ES-I3 (cell line): ENCODE measurements at regions not wholly inside any gene's neighbourhood (a gene's known extent, or its start where the extent isn't known, plus 50 kb on each side); places are given as distances from the start of the nearest gene placed in this dataset.

Experiments used
- H3K36me3 ChIP-seq: 2 replicates; pipeline ENCODE4 v1.6.1; 2013; ENCODE audit warnings: mild to moderate bottlenecking, low read length, control low read depth, moderate library complexity; ENCODE audit not compliant: insufficient read depth
- H3K4me1 ChIP-seq: 2 replicates; pipeline ENCODE4 v1.6.1; 2013; ENCODE audit warnings: mild to moderate bottlenecking, control low read depth, low read length; ENCODE audit not compliant: insufficient read depth
- H3K9ac ChIP-seq: 2 replicates; pipeline ENCODE4 v1.6.1; 2013; ENCODE audit warnings: low read depth, mild to moderate bottlenecking, low read length, moderate library complexity
- H3K9me3 ChIP-seq: 2 replicates; pipeline ENCODE4 v1.6.1; 2013; ENCODE audit warnings: mild to moderate bottlenecking, low read length, moderate library complexity; ENCODE audit not compliant: control insufficient read depth, insufficient read depth

- no peaks in the 10 kb centered on the region for H3K4me1 ChIP-seq
- H3K9me3 ChIP-seq = no peaks in the 10 kb centered on the region
- no peak overlapping the region for H3K9ac ChIP-seq
- H3K36me3 ChIP-seq = no peaks in the 10 kb centered on the region
Measured at GRCh38 chr13:62040078-62040477, 624.4 kb upstream of the PCDH20 start.

- Histone ChIP-seq H3K4me1 (no peaks in the 10 kb centered on the region), H3K9ac (no peak overlapping the region), H3K9me3 (no peaks in the 10 kb centered on the region), H3K36me3 (no peaks in the 10 kb centered on the region)
Measured at GRCh38 chr13:62038214-62038613, 622.6 kb upstream of the PCDH20 start.

- Histone ChIP-seq H3K4me1 (no peaks in the 10 kb centered on the region), H3K9me3 (no peaks in the 10 kb centered on the region), H3K9ac (no peak overlapping the region), H3K36me3 (no peaks in the 10 kb centered on the region)
Measured at GRCh38 chr13:62035981-62036380, 620.3 kb upstream of the PCDH20 start.

- Histone ChIP-seq H3K9ac (no peak overlapping the region), H3K36me3 (no peaks in the 10 kb centered on the region), H3K9me3 (no peaks in the 10 kb centered on the region), H3K4me1 (no peaks in the 10 kb centered on the region)
Measured at GRCh38 chr13:62033934-62034333, 618.3 kb upstream of the PCDH20 start.

- no peaks in the 10 kb centered on the region for H3K36me3 ChIP-seq
- no peaks in the 10 kb centered on the region for H3K4me1 ChIP-seq
- no peak overlapping the region for H3K9ac ChIP-seq
- H3K9me3 ChIP-seq = no peaks in the 10 kb centered on the region
Measured at GRCh38 chr13:62022369-62022768, 606.7 kb upstream of the PCDH20 start.

- Histone ChIP-seq H3K9ac (no peak overlapping the region), H3K9me3 (no peaks in the 10 kb centered on the region), H3K4me1 (no peaks in the 10 kb centered on the region), H3K36me3 (no peaks in the 10 kb centered on the region)
Measured at GRCh38 chr13:62019858-62020257, 604.2 kb upstream of the PCDH20 start.

- Histone ChIP-seq H3K9ac (no peak overlapping the region), H3K4me1 (no peaks in the 10 kb centered on the region), H3K36me3 (no peaks in the 10 kb centered on the region), H3K9me3 (no peaks in the 10 kb centered on the region)
Measured at GRCh38 chr13:62014299-62014698, 598.6 kb upstream of the PCDH20 start.

GRCh38 chr13:62003452-62003851 lies 587.8 kb upstream of the PCDH20 start:
- Histone ChIP-seq H3K9me3 (no peaks in the 10 kb centered on the region), H3K36me3 (no peaks in the 10 kb centered on the region), H3K4me1 (no peaks in the 10 kb centered on the region), H3K9ac (no peak overlapping the region)

- H3K36me3 ChIP-seq = no peaks in the 10 kb centered on the region
- no peak overlapping the region for H3K9ac ChIP-seq
- H3K4me1 ChIP-seq = no peaks in the 10 kb centered on the region
- no peaks in the 10 kb centered on the region for H3K9me3 ChIP-seq
Measured at GRCh38 chr13:61994174-61994573, 578.5 kb upstream of the PCDH20 start.

GRCh38 chr13:61989978-61990377 lies 574.3 kb upstream of the PCDH20 start:
- Histone ChIP-seq H3K4me1 (no peaks in the 10 kb centered on the region), H3K9ac (no peak overlapping the region), H3K9me3 (no peaks in the 10 kb centered on the region), H3K36me3 (no peaks in the 10 kb centered on the region)

- Histone ChIP-seq H3K9ac (no peak overlapping the region), H3K4me1 (no peaks in the 10 kb centered on the region), H3K9me3 (no peaks in the 10 kb centered on the region), H3K36me3 (no peaks in the 10 kb centered on the region)
Measured at GRCh38 chr13:61988810-61989209, 573.2 kb upstream of the PCDH20 start.

- H3K4me1 ChIP-seq = no peaks in the 10 kb centered on the region
- no peaks in the 10 kb centered on the region for H3K9me3 ChIP-seq
- H3K36me3 ChIP-seq = no peaks in the 10 kb centered on the region
- H3K9ac ChIP-seq = no peak overlapping the region
Measured at GRCh38 chr13:61975001-61975400, 559.4 kb upstream of the PCDH20 start.

GRCh38 chr13:61965756-61966155 lies 550.1 kb upstream of the PCDH20 start:
- H3K4me1 ChIP-seq = no peaks in the 10 kb centered on the region
- no peak overlapping the region for H3K9ac ChIP-seq
- no peaks in the 10 kb centered on the region for H3K36me3 ChIP-seq
- H3K9me3 ChIP-seq = no peaks in the 10 kb centered on the region

GRCh38 chr13:61960981-61961380 lies 545.3 kb upstream of the PCDH20 start:
- Histone ChIP-seq H3K9ac (no peak overlapping the region), H3K4me1 (no peaks in the 10 kb centered on the region), H3K36me3 (no peaks in the 10 kb centered on the region), H3K9me3 (no peaks in the 10 kb centered on the region)

GRCh38 chr13:61954092-61954491 lies 538.4 kb upstream of the PCDH20 start:
- no peaks in the 10 kb centered on the region for H3K36me3 ChIP-seq
- H3K9ac ChIP-seq = no peak overlapping the region
- H3K4me1 ChIP-seq = no peaks in the 10 kb centered on the region
- H3K9me3 ChIP-seq = no peaks in the 10 kb centered on the region

- H3K4me1 ChIP-seq = no peaks in the 10 kb centered on the region
- no peak overlapping the region for H3K9ac ChIP-seq
- no peaks in the 10 kb centered on the region for H3K9me3 ChIP-seq
- H3K36me3 ChIP-seq = no peaks in the 10 kb centered on the region
Measured at GRCh38 chr13:61950828-61951227, 535.2 kb upstream of the PCDH20 start.
